Left forelimb (tissue), 1 donor: ENCODE measurements at regions not wholly inside any gene's neighbourhood (a gene's known extent, or its start where the extent isn't known, plus 50 kb on each side); places are given as distances from the start of the nearest gene placed in this dataset.
A peak's percentile ranks its signal among the peaks of the same experiment; 100 is the strongest.

Experiments
- DNase-seq: peaks from one replicate; pipeline ENCODE4 v3.0.0-alpha.2; 2018; ENCODE audit warnings: low spot score

- DNase-seq: no peak
Measured at GRCh38 chr9:38158628-38159027, 89.6 kb upstream of the SHB start.

DNA sequence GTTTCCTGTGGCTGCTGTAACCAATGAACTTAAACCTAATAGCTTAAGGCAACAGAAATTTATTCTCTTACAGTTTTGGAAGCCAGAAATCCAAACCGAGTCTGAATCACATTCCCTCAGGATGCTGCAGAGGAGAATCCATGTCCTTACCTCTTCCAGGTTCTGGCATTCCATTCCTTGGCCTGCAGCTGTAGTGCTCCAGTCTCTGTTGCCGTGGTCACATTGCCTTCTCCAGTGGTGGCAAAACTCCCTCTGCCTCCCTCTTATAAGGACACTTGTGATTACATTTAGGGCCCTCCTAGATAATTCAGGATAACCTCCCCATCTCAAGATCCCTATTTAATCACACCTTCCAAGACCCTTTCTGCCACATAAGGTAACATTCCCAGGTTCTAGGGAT, 88.7 kb upstream of the SHB start:
- no peak for DNase-seq

DNA sequence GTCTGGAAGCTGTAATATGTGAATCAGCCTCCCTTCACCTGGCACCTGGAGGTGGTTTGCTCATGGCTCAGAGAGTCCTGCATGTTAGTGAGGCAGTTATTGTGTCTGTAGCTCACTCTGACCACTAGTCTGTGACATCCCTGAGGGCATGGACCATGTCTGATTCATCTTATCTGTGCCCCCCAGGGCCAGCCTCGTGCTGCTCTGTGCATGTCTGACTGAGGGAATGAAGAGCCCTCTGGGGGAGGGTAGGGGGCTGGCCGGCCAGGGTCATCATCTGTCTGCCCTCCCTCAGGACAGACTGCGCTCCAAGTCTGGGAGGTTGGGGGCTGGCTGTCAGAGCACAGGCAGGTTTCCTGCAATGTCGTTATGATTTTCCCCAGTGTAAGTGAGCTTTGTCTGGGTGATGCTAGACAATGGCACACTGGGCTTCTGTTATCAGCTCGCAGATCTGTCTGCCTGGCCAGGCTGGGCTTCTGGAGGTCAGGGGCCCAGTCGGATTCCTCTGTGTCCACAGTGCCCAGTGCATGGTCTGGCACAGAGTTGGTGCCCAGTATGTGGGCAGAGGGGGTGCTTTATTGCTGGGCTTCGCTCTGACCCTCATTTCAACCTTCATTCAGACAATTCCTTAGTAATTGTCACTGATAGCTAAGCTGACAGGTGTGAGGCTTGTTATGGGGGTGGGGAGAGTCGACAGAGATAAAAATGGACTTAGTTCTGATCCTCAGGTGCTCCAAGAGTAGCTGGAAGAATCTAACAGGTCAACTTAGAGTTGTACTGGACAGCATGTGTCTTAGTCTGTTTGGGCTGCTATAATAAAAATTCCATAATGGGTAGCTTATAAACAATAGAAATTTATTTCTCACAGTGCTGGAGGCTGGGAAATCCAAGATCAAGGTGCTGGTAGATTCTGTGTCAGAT, 85.7 kb upstream of the SHB start:
- DNase-seq: no peak

GRCh38 chr9:38153910-38154291, 84.9 kb upstream of the SHB start:
- no peak for DNase-seq

- no peak for DNase-seq
Measured at GRCh38 chr9:38153152-38153909, 84.3 kb upstream of the SHB start.

DNA sequence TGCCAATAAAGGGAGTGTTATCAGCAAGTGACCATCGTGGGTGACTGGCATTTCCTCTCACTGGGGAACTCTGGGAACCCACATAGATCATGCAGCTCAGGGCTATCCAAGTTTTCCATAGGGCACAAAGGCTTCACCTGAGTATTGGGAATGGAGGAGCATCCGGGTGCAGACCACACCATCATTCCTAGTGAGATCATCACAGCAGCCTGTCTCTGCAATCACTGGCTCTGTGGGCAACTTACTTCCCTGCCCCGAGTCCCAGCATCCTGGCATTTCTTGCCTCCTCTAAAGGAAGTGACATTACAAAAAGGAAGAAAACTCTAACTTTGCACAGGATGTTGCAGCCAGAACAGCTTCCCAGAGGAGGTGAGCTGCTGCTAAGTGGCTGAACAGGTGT, 80.6 kb upstream of the SHB start:
- no peak for DNase-seq

GRCh38 chr9:38146844-38147243, 77.8 kb upstream of the SHB start:
- peak; percentile 45 for DNase-seq

DNA sequence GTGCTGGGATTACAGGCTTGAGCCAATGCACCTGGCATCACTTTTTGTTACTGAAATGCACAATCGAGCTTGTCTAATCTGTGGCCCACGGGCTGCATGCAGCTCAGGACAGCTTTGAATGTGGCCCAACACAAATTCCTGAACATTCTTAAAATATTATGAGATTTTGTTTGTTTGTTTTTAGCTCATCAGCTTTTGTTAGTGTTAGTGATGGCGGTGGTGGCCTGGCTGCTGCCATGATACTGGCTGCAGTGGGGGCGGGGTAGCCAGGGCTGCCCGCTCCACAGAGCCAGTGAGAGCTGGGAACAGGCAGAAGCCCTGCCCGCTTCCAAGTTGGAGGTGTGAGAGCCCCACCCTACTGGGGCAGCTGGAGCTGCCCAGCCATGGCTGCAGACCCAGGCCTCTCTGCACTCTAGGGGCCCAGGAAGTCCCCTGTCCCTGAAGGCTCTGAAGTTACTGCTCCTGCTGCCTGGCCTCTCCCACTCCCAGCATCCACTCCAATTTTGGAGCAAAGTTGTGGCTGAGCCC, 76.6 kb upstream of the SHB start:
- no peak for DNase-seq

- DNase-seq: no peak
Measured at GRCh38 chr9:38144421-38144820, 75.4 kb upstream of the SHB start.

GRCh38 chr9:38141746-38142591, 72.9 kb upstream of the SHB start:
- DNase-seq: no peak

GRCh38 chr9:38138276-38138675, 69.2 kb upstream of the SHB start:
- no peak for DNase-seq

DNA sequence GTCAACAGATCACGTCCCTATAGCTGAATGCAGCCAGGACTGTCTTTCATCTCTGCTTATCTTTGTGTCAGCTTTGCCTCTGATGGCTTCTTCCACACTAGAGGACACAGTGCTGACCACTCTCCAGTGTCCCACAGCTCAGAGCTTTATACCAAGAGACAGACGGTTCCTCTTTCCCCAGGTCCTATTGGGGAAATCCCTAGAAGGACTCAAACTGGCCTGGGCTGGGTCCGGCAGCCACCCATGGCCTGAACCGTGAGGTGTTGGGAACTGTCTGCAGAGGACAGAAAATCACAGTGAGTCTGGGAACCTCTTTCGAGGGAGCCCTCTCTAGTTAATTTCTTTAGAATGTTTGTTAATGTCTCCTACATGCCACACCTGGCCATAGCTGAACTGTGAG, 68.3 kb upstream of the SHB start:
- DNase-seq: peak; percentile 46

GRCh38 chr9:38136386-38136785, 67.4 kb upstream of the SHB start:
- no peak for DNase-seq

- DNase-seq: peak; percentile 50
Measured at GRCh38 chr9:38134611-38135237, 65.7 kb upstream of the SHB start.

GRCh38 chr9:38133595-38133994, 64.6 kb upstream of the SHB start:
- no peak for DNase-seq

DNA sequence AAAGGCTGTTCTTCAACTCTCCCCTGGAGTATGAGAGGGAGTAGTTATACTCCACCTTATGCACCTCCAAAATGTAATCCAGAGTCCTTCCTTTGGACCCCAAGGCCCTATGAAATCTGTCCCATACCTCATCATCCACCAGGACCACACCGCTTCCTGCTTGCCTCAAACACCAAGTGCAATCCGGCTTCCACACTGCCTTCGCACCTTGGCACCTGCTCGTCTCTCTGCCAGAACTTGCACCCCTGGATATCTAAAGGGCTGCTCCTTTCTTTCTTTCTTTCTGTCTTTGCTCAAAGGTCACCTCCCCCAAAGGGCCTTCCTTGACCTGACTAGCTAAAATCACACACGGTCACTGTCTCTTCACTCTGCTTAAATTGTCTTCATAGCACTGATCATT, 63.9 kb upstream of the SHB start:
- no peak for DNase-seq

GRCh38 chr9:38131729-38132128, 62.7 kb upstream of the SHB start:
- DNase-seq: peak; percentile 22

DNA sequence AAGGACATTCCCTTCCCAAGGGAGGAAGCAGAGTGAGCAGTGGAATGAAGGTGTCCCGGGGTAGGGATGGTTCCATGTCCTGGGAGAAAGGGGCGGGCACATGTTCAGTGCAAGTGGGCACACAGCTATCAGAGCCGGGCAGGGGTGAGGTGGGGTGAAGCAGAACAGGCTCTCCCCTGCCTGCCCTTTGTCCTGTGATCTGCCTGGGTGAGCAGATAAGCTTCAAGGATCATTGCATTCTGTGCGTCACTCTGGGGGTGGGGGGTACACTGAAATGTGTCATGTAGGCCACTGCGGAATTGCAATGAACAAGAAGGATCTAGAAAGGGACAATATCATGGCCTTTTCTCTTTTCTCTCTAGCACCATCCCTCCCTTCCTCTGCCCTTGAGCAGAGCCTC, 61.7 kb upstream of the SHB start:
- no peak for DNase-seq

GRCh38 chr9:38129366-38129765, 60.3 kb upstream of the SHB start:
- no peak for DNase-seq

- peak; percentile 42 for DNase-seq
Measured at GRCh38 chr9:38128752-38129270, 59.8 kb upstream of the SHB start.

GRCh38 chr9:38127271-38127839, 58.3 kb upstream of the SHB start:
- no peak for DNase-seq
